ENCODE measurements at regions not wholly inside any gene's neighbourhood (a gene's known extent, or its start where the extent isn't known, plus 50 kb on each side); places are given as distances from the start of the nearest gene placed in this dataset.

DNA sequence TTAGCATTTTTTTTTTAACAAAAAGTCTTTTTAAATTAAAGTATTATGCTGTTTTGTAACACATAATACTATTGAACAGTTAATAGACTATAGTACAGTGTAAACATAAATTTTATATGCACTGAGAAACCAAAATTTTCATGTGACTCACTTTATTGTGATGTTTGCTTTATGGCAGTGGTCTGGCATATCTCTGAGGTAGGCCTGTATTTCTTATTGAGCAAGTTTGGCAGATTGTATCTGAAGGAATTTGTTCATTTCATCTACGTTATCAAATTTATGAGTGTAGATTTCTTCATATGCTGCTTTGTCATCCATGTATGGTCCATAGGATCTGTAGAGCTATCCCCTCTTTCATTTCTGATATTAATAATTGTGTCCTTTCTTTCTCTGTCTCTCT is 78.8 kb upstream of the PDE3A start:
- DNase-seq, result no peak

DNA sequence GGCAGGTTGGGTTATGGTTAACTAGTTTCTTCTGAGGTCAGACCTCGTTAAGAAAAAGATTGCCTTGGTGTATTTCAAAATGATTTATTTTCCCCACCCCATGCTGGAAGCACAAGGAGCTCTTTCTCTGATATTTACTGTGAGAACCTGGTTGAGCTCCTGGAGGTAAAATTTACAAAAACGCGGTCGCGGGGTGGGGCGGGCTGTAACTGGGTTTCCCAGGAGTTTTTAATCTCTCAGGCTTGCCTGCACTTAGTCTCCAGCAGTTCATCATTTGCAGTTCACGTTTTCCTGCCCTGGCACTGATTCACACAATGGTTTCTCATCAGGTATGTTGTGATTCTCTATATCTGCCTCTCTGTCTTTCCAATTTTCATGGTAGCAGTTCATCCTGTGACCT is 67.9 kb upstream of the PDE3A start:
- no peak for DNase-seq

DNA sequence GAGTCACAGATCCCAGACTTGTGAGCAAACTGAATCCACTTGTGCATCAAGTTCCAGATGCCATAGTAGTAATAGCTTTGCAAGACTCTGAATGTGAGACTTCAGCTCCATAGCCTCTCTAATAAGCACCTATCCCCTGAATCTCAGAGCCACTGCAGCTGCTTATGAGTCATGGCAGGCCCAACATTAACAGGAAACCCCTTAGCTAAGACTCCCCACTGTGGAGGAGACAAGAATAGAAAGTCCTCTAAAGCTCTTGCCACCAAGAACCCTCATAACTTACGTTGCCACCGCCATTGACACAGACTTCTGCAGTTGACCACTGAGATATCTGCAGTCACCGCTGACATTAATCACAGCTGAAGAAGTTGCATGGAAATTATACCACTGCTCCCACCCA is 62.9 kb upstream of the PDE3A start:
- DNase-seq, result no peak

DNA sequence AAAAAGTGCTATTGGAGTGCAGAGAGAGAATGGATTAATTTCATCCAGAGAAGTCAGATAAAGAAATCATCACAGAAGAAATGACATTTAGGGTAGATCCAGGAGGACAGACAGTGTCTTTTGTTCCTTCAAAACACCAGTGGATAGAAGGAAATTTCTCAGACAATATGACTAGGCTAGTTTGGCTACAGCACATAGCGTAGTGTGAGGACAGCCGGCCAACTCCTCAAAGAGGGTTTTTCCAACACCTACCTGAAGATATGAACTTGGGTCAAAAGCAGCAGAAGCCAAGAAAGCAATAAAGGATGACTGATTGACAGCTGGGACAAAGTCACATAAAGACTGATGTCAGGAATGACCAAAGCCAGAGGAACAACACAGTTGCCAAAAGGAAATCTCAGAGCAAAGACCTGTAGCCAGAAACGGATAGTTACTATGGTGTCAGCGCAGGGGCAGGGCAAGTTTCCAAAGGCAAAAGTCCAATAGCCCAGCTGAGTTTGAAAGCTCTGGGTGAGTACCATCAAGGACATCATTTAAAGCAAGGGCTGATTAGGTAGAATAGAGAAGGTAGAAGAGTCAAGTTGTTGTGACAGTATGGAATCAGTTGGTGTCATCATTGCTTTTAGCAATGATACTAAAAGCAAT is 58.7 kb upstream of the PDE3A start:
- no peak for DNase-seq

DNA sequence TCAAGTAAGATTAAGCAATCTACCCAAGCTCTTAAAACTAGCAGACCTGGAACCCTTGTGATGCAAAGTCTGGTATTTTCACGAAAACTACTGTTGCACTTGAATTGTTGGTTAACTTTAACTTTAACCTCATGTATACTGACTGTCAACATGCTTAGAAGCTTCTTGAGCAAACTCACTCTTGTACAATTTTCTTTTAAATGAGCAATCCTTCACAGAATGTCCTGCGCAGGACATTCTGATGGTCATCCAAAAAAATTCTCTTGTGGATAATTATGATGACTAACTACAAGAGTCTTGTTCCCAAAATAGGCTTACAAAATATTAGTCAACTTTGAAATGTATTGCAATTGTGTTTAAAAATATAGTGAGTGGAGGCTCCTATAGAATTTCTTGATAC is 54.0 kb upstream of the PDE3A start:
- no peak for DNase-seq

DNA sequence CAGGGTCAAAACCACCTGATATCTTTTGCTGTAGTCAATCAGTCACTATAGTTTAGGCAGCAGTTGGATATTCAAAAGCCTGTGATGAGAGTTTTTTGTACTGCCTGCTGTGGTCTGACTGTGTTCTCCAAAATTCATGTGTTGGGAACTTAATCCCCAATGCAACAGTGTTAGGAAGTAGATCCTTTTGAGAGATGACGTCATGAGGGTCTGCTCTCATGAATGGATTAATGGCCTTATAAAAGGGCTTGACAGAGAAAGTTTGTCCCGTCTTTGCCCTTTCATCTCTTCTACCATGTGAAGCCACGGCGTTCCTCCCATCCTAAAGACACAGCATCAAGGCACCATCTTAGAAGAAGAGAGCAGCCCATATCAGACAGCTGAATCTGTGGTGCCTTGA is 50.8 kb upstream of the PDE3A start:
- DNase-seq, result no peak

Measured in CD4-positive, alpha-beta T cell treated with Interleukin-1 beta for 1 hour (primary cell).